ENCODE measurements at regions not wholly inside any gene's neighbourhood (a gene's known extent, or its start where the extent isn't known, plus 50 kb on each side); places are given as distances from the start of the nearest gene placed in this dataset.

GRCh38 chr16:54801057-54801844 is 129.4 kb upstream of the IRX5 start:
- TF ChIP-seq Cebpa-rat (IDR thresholded peaks at IDR 0.05), result no peak
- no peaks in the 10 kb centered on the region for H3K27me3 ChIP-seq
- no peaks in the 10 kb centered on the region for H4K20me1 ChIP-seq
- no peaks in the 10 kb centered on the region for H3K4me1 ChIP-seq
- H3K4me3 ChIP-seq, result no peak overlapping the region
- no peaks in the 10 kb centered on the region for H3K36me3 ChIP-seq
- H3K4me2 ChIP-seq, result no peak overlapping the region
- H3K9me3 ChIP-seq (replicated peaks in 1 of 11), result peaks cover 0 to 15% (median 6%) of the 10 kb centered on the region in 11 experiments; a peak in 6 of 22 replicates
- no peak overlapping the region for H3K27ac ChIP-seq
- H3K9ac ChIP-seq, result no peak overlapping the region

- no peak for TF ChIP-seq Cebpa-rat (IDR thresholded peaks at IDR 0.05)
- no peak overlapping the region for H3K9ac ChIP-seq
- no peaks in the 10 kb centered on the region for H3K4me1 ChIP-seq
- H4K20me1 ChIP-seq, result no peaks in the 10 kb centered on the region
- H3K36me3 ChIP-seq, result no peaks in the 10 kb centered on the region
- H3K9me3 ChIP-seq (replicated peaks in 1 of 11), result peaks cover 0 to 15% (median 6%) of the 10 kb centered on the region in 11 experiments; a peak in 6 of 22 replicates
- no peak overlapping the region for H3K27ac ChIP-seq
- no peak overlapping the region for H3K4me3 ChIP-seq
- H3K27me3 ChIP-seq, result no peaks in the 10 kb centered on the region
- no peak overlapping the region for H3K4me2 ChIP-seq
These were observed 132.4 kb upstream of the IRX5 start for GRCh38 chr16:54798267-54798666.

GRCh38 chr16:54796211-54796610 is 134.5 kb upstream of the IRX5 start:
- Histone ChIP-seq H3K9me3 (replicated peaks in 1 of 11) (peaks cover 0 to 15% (median 6%) of the 10 kb centered on the region in 11 experiments; a peak in 6 of 22 replicates), H3K4me2 (no peak overlapping the region), H3K27me3 (no peaks in the 10 kb centered on the region), H3K27ac (no peak overlapping the region), H3K4me3 (no peak overlapping the region), H3K9ac (no peak overlapping the region), H3K4me1 (no peaks in the 10 kb centered on the region), H3K36me3 (no peaks in the 10 kb centered on the region), H4K20me1 (no peaks in the 10 kb centered on the region)
- no peak for TF ChIP-seq Cebpa-rat (IDR thresholded peaks at IDR 0.05)

GRCh38 chr16:54792811-54793210 is 137.9 kb upstream of the IRX5 start:
- H4K20me1 ChIP-seq, result no peaks in the 10 kb centered on the region
- H3K27ac ChIP-seq, result no peak overlapping the region
- H3K9me3 ChIP-seq (replicated peaks in 1 of 11), result peaks cover 0 to 7% (median 0%) of the 10 kb centered on the region in 11 experiments; a peak in 1 of 22 replicates
- H3K4me2 ChIP-seq, result no peak overlapping the region
- H3K9ac ChIP-seq, result no peak overlapping the region
- H3K4me3 ChIP-seq, result no peak overlapping the region
- H3K4me1 ChIP-seq, result no peaks in the 10 kb centered on the region
- no peak for TF ChIP-seq Cebpa-rat (IDR thresholded peaks at IDR 0.05)
- no peaks in the 10 kb centered on the region for H3K36me3 ChIP-seq
- H3K27me3 ChIP-seq, result no peaks in the 10 kb centered on the region

- H3K27me3 ChIP-seq, result no peaks in the 10 kb centered on the region
- H3K4me2 ChIP-seq, result no peak overlapping the region
- no peak overlapping the region for H3K9ac ChIP-seq
- H3K27ac ChIP-seq, result no peak overlapping the region; a peak in 1 of 22 replicates
- no peak for TF ChIP-seq Cebpa-rat (IDR thresholded peaks at IDR 0.05)
- H4K20me1 ChIP-seq, result no peaks in the 10 kb centered on the region
- no peaks in the 10 kb centered on the region for H3K4me1 ChIP-seq
- H3K4me3 ChIP-seq, result no peak overlapping the region
- H3K36me3 ChIP-seq, result no peaks in the 10 kb centered on the region
- peaks cover 8 to 32% (median 17%) of the 10 kb centered on the region in 11 experiments; a peak in 21 of 22 replicates for H3K9me3 ChIP-seq (replicated peaks in 1 of 11)
These were observed 143.6 kb upstream of the IRX5 start for GRCh38 chr16:54787045-54787444.

- H3K36me3 ChIP-seq, result no peaks in the 10 kb centered on the region
These were observed 146.7 kb upstream of the IRX5 start for GRCh38 chr16:54783980-54784379.

GRCh38 chr16:54783226-54783625 is 147.4 kb upstream of the IRX5 start:
- no peak overlapping the region for H3K9ac ChIP-seq
- no peak overlapping the region for H3K4me3 ChIP-seq
- H3K9me3 ChIP-seq (replicated peaks in 1 of 11), result peaks cover 14 to 32% (median 21%) of the 10 kb centered on the region in 11 experiments; a peak in 21 of 22 replicates
- H4K20me1 ChIP-seq, result no peaks in the 10 kb centered on the region
- H3K36me3 ChIP-seq, result no peaks in the 10 kb centered on the region
- no peaks in the 10 kb centered on the region for H3K4me1 ChIP-seq
- no peak overlapping the region for H3K4me2 ChIP-seq
- TF ChIP-seq Cebpa-rat (IDR thresholded peaks at IDR 0.05), result no peak
- H3K27ac ChIP-seq, result no peak overlapping the region
- no peaks in the 10 kb centered on the region for H3K27me3 ChIP-seq

More at GRCh38 chr16:54783980-54784379, 146.7 kb upstream of the IRX5 start:
- Histone ChIP-seq H3K27ac (no peak overlapping the region), H3K9ac (no peak overlapping the region), H3K27me3 (no peaks in the 10 kb centered on the region), H4K20me1 (no peaks in the 10 kb centered on the region), H3K4me1 (no peaks in the 10 kb centered on the region), H3K9me3 (replicated peaks in 1 of 11) (peaks cover 14 to 32% (median 21%) of the 10 kb centered on the region in 11 experiments; a peak in 21 of 22 replicates), H3K4me2 (no peak overlapping the region), H3K4me3 (no peak overlapping the region)
- TF ChIP-seq Cebpa-rat (IDR thresholded peaks at IDR 0.05), result no peak

- no peak overlapping the region for H3K4me2 ChIP-seq
- no peak overlapping the region for H3K27ac ChIP-seq
- no peaks in the 10 kb centered on the region for H3K27me3 ChIP-seq
- no peaks in the 10 kb centered on the region for H3K36me3 ChIP-seq
- H4K20me1 ChIP-seq, result no peaks in the 10 kb centered on the region
- H3K4me3 ChIP-seq, result no peak overlapping the region
- H3K9ac ChIP-seq, result no peak overlapping the region
- TF ChIP-seq Cebpa-rat (IDR thresholded peaks at IDR 0.05), result no peak
- H3K4me1 ChIP-seq, result no peaks in the 10 kb centered on the region
- H3K9me3 ChIP-seq (replicated peaks in 1 of 11), result peaks cover 0 to 8% (median 5%) of the 10 kb centered on the region in 11 experiments; a peak in 14 of 22 replicates
These were observed 150.4 kb upstream of the IRX5 start for GRCh38 chr16:54780266-54780665.

- no peak overlapping the region for H3K4me3 ChIP-seq
- H3K9me3 ChIP-seq (replicated peaks in 1 of 11), result peaks cover 0 to 7% (median 0%) of the 10 kb centered on the region in 11 experiments; a peak in 1 of 22 replicates
- no peak overlapping the region for H3K27ac ChIP-seq
- no peak overlapping the region for H3K4me2 ChIP-seq
- TF ChIP-seq Cebpa-rat (IDR thresholded peaks at IDR 0.05), result peak in 1 of 11 experiments; percentile 59; a peak in 1 of 22 replicates
- H3K4me1 ChIP-seq, result no peaks in the 10 kb centered on the region
- H3K36me3 ChIP-seq, result no peaks in the 10 kb centered on the region
- no peaks in the 10 kb centered on the region for H4K20me1 ChIP-seq
- no peaks in the 10 kb centered on the region for H3K27me3 ChIP-seq
- no peak overlapping the region for H3K9ac ChIP-seq
These were observed 151.1 kb upstream of the IRX5 start for GRCh38 chr16:54779549-54779948.

GRCh38 chr16:54774768-54775167 is 155.9 kb upstream of the IRX5 start:
- H4K20me1 ChIP-seq, result no peaks in the 10 kb centered on the region
- no peak for TF ChIP-seq Cebpa-rat (IDR thresholded peaks at IDR 0.05)
- no peaks in the 10 kb centered on the region for H3K4me1 ChIP-seq
- H3K4me3 ChIP-seq, result no peak overlapping the region
- no peak overlapping the region for H3K4me2 ChIP-seq
- H3K36me3 ChIP-seq, result no peaks in the 10 kb centered on the region
- H3K27ac ChIP-seq, result no peak overlapping the region
- no peaks in the 10 kb centered on the region for H3K27me3 ChIP-seq
- H3K9ac ChIP-seq, result no peak overlapping the region
- H3K9me3 ChIP-seq (replicated peaks in 1 of 11), result peaks cover 0 to 17% (median 12%) of the 10 kb centered on the region in 11 experiments; a peak in 12 of 22 replicates
